ENCODE measurements at regions not wholly inside any gene's neighbourhood (a gene's known extent, or its start where the extent isn't known, plus 50 kb on each side); places are given as distances from the start of the nearest gene placed in this dataset.
"Not testable (repeated sequence)": the region's sequence is repeated elsewhere in the genome, so short reads cannot be mapped to it uniquely, and the experiment has no call there.

GRCh38 chr4:189697675-189698245 lies 242.9 kb upstream of the FRG1 start:
- ATAC-seq; DNase-seq (ENCODE audit: low spot score in 2 of 2); H3K36me3 Mint-ChIP-seq; H3K27ac Mint-ChIP-seq; H3K4me3 Mint-ChIP-seq; H3K4me1 Mint-ChIP-seq; H3K9me3 Mint-ChIP-seq: not testable (repeated sequence)

DNA sequence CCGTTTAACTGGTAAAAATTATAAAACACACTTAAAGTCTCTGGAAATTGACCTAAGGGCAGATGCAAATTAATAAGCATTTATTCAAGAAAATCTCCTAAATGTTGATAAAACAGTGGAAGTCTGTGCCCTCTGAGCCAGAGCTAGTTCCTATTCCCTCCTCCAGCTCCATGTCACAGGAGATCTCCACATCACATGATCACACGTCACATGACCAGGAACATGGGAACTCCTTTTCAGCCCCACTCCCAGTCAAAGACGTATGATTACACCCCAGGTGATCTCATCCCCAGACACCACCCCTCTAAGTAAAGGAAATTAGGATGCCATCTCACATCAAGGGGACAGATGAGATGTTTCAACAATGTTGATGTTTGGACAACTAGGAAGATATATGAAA lies 237.7 kb upstream of the FRG1 start:
- not testable (repeated sequence) for H3K27ac Mint-ChIP-seq; ATAC-seq; DNase-seq (ENCODE audit: low spot score in 2 of 2); H3K36me3 Mint-ChIP-seq; H3K4me3 Mint-ChIP-seq; H3K9me3 Mint-ChIP-seq; H3K4me1 Mint-ChIP-seq

DNA sequence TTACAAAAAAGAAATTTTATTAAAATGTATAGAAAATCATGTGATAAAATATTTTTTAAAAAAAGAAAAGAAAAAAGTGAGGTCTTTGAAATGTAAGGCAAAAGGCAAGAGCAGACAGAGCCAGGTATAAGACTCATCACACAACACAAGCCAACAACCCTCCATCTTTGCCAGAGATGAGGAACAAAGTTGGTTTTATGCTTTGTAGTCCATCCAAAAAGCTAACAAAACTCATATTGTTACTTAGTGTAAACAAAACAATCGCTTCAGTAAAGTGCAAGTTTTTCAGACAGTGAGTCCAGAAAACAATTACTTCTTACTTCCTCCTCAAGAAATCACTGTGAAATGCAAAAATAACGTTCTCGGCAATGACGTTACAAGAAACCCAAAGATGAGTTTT lies 233.9 kb upstream of the FRG1 start:
- ATAC-seq; H3K4me1 Mint-ChIP-seq; H3K4me3 Mint-ChIP-seq; H3K27ac Mint-ChIP-seq; H3K36me3 Mint-ChIP-seq; DNase-seq (ENCODE audit: low spot score in 2 of 2); H3K9me3 Mint-ChIP-seq: not testable (repeated sequence)

DNA sequence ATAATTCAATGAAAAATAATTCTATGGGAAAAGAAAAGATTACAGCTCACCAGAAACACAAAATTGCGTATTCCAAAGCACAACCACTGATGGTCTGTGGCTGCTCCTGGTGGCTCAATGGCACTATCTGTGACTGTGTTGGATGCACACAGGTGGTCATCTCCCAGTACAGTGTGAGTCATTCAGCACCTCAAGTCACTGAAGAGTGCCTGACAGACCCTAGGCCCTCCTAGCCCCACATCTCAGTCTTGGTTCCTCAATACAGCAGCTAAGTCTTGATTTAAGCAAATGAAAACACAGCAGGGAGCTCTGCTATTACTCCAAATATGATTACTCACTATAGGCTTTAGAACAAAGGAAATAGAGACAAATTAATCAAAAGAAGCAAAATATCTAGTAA lies 233.4 kb upstream of the FRG1 start:
- not testable (repeated sequence) for H3K4me3 Mint-ChIP-seq; DNase-seq (ENCODE audit: low spot score in 2 of 2); ATAC-seq; H3K9me3 Mint-ChIP-seq; H3K36me3 Mint-ChIP-seq; H3K4me1 Mint-ChIP-seq; H3K27ac Mint-ChIP-seq

DNA sequence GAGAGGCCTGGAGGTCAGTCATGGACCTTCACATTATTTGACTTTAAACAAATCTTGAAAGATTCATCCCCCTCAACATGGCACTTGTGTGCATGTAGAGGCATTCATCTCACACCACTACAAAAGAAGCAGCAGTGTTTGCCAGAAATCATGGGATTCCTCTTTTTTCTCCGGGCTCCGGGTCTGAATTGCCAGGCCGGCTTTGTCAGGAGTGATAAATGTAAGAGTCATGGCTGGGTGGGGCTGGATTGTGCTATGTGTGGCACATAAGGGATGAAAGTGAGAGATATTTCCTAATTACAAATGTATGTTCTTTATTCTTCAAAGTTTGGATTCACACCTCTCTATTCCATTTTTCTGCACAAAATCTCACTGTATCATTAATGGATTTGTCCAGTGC lies 228.7 kb upstream of the FRG1 start:
- ATAC-seq; DNase-seq (ENCODE audit: low spot score in 2 of 2); H3K27ac Mint-ChIP-seq; H3K9me3 Mint-ChIP-seq; H3K4me3 Mint-ChIP-seq; H3K36me3 Mint-ChIP-seq; H3K4me1 Mint-ChIP-seq: not testable (repeated sequence)

DNA sequence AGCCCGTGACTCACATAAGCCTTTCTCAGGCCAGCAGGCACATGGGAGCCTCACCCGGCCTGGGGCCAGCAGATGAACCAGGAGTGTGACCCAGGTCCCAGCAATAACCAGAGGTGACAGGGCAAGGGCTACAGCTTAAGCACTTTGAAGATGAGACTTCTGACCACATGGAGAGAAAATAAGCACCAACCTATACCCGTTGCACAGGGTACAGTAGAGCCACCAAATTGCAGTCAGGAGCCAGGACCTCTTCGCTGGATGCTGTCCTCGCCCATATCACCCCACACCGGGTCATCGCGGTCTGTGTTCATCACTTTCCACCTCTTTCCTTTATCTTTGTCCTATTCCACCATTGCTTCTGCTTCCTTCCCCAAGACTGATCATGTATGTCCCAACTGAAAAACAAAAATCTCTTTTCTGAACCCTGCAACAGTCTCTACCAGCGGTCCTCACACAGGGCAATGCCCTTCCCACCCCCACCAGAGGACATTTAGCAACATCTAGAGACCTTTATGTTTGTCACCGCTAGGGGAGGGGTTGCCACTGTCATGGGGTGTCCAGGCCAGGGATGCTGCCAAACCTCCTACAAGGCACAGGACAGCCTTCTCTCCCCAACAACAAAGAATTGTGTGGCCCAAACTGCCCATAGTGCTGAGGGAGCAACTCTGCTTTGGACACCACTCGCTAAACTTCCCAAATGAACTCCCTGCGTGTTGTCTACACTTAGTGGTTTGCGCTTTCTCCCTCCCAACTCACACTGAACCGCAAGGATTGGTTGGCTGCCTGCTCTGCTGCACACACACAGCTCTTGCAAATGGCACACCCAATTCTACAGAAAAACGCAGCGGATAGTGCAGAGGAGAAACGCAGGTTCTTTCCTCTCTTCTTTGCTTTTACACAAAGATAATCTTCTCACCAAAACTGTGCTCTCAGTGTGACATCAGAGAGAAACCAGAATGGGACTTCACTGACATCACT lies 219.4 kb upstream of the FRG1 start:
- DNase-seq (ENCODE audit: low spot score in 2 of 2); H3K4me1 Mint-ChIP-seq; H3K4me3 Mint-ChIP-seq; H3K27ac Mint-ChIP-seq; ATAC-seq; H3K9me3 Mint-ChIP-seq; H3K36me3 Mint-ChIP-seq: not testable (repeated sequence)

DNA sequence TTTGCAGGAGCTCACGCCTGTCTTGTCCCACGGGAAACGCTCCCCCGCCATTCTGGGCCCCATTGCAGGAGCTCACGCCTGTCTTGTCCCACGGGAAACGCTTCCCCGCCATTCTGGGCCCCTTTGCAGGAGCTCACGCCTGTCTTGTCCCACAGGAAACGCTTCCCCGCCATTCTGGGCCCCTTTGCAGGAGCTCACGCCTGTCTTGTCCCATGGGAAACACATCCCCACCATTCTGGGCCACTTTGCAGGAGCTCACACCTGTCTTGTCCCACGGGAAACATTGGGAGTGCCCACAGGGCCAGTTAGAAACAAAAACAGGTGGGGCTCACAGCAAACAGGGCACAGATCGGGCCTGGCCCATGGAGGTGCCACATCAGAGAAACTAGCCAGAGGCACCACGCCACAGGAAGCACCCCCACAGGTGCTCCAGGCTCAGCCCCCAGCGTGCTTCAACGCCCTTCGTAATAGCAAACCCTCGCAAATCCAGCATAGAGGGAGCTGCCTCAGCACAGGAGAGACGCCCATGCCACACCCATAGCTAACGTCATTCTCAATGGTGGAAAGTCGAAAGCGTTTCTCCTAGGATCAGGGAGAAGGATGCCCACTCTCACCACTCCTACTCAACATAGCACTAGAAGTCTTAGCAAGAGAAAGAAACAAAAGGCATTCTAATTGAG lies 218.2 kb upstream of the FRG1 start:
- not testable (repeated sequence) for ATAC-seq; DNase-seq (ENCODE audit: low spot score in 2 of 2); H3K4me3 Mint-ChIP-seq; H3K36me3 Mint-ChIP-seq; H3K27ac Mint-ChIP-seq; H3K4me1 Mint-ChIP-seq
- peaks cover 10% of the 10 kb centered on the region for H3K9me3 Mint-ChIP-seq

GRCh38 chr4:189727982-189728638 lies 212.6 kb upstream of the FRG1 start:
- not testable (repeated sequence) for H3K9me3 Mint-ChIP-seq; ATAC-seq; H3K4me1 Mint-ChIP-seq; DNase-seq (ENCODE audit: low spot score in 2 of 2); H3K4me3 Mint-ChIP-seq; H3K27ac Mint-ChIP-seq; H3K36me3 Mint-ChIP-seq

DNA sequence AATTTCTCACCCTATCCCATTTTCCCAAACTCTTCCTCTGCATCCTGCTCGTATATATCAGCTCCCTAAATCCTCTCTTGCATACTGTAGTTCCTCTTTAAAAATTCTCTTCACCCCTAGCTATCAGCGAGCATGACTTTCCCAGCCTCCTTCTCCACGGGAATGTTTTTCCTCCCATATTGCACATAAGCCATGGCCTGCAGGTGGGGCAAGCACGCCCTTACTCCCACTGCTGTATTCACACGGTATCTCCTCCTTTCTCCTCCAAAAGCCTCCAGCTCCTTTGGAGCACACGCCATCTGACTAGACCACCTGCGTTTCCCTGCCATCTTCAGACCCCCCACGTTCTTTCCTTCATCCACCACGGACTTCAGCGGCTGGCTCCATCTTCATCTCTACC lies 208.7 kb upstream of the FRG1 start:
- H3K4me3 Mint-ChIP-seq; DNase-seq (ENCODE audit: low spot score in 2 of 2); H3K4me1 Mint-ChIP-seq; H3K27ac Mint-ChIP-seq; H3K36me3 Mint-ChIP-seq; ATAC-seq: not testable (repeated sequence)
- peaks cover 16% of the 10 kb centered on the region for H3K9me3 Mint-ChIP-seq

- not testable (repeated sequence) for DNase-seq (ENCODE audit: low spot score in 2 of 2)
These were observed 207.2 kb upstream of the FRG1 start for GRCh38 chr4:189733507-189733906.

GRCh38 chr4:189734648-189735267 lies 205.9 kb upstream of the FRG1 start:
- not testable (repeated sequence) for ATAC-seq; H3K4me3 Mint-ChIP-seq; H3K27ac Mint-ChIP-seq; DNase-seq (ENCODE audit: low spot score in 2 of 2); H3K36me3 Mint-ChIP-seq; H3K4me1 Mint-ChIP-seq
- peaks cover 14% of the 10 kb centered on the region for H3K9me3 Mint-ChIP-seq

More at GRCh38 chr4:189733507-189733906, 207.2 kb upstream of the FRG1 start:
- peaks cover 14% of the 10 kb centered on the region for H3K9me3 Mint-ChIP-seq
- not testable (repeated sequence) for H3K4me1 Mint-ChIP-seq, H3K4me3 Mint-ChIP-seq, H3K36me3 Mint-ChIP-seq, H3K27ac Mint-ChIP-seq, ATAC-seq

GRCh38 chr4:189736656-189737055 lies 204.0 kb upstream of the FRG1 start:
- not testable (repeated sequence) for H3K36me3 Mint-ChIP-seq; H3K4me3 Mint-ChIP-seq; ATAC-seq; H3K27ac Mint-ChIP-seq; H3K4me1 Mint-ChIP-seq; DNase-seq (ENCODE audit: low spot score in 2 of 2)
- H3K9me3 Mint-ChIP-seq = peaks cover 14% of the 10 kb centered on the region

DNA sequence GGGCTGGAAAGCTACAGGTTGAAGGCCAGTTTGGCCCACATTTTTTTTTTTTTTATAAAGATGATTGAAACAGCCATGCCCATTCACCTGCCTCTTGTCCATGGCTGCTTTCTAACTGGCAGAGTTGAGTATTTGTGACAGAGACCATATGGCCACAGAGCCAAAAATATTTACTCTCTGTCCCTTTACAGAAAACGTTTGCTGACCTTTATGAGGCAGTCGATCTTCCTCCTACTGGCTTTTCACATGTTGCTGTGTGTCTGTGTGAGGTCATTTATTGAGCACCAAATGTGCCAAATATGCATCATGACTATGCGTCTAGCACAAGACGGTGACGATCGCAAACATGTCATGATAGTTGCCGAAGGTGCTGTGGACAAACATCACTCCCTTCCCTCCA lies 200.6 kb upstream of the FRG1 start:
- not testable (repeated sequence) for ATAC-seq; DNase-seq (ENCODE audit: low spot score in 2 of 2); H3K4me3 Mint-ChIP-seq; H3K9me3 Mint-ChIP-seq; H3K4me1 Mint-ChIP-seq; H3K27ac Mint-ChIP-seq; H3K36me3 Mint-ChIP-seq

DNA sequence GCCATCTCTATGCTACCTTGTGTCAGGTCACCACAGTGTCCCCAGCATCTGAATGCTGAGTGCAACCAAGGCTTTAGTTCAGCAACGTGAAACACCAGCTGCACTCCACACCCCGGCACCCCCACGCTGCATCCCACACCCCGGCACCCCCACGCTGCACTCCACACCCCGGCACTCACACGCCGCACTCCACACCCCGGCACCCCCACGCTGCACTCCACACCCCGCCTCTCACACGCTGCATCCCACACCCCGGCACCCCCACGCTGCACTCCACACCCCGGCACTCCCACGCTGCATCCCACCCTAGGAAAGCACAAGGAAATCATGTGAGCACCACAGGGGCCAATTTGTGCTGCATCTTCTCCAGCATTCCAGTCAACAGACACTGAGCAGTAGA lies 199.8 kb upstream of the FRG1 start:
- Mint-ChIP-seq H3K4me3 (no peak overlapping the region), H3K36me3 (no peaks in the 10 kb centered on the region), H3K4me1 (no peaks in the 10 kb centered on the region), H3K9me3 (peaks cover 6% of the 10 kb centered on the region), H3K27ac (no peak overlapping the region)
- DNase-seq (ENCODE audit: low spot score in 2 of 2) = no peak
- ATAC-seq = no peak

DNA sequence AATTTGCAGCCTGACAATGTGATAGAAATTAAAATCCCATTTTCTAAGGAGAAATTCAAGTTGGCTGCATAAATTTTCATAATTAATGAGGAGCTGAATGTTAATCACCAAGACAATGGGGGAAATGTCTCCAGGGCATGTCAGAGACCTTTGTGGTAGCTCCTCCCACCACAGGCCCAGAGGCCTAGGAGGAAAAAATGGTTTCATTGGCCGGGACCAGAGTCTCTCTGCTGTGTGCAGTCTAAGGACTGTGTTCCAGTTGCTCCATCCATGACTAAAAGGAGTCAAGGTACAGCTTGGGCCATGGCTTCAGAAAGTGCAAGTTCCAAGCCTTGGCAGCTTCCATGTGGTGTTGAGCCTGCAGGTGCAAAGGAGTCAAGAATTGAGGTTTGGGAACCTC lies 187.6 kb upstream of the FRG1 start:
- ATAC-seq, H3K36me3 Mint-ChIP-seq: not testable (repeated sequence)

More for the DNA sequence above, 187.6 kb upstream of the FRG1 start:
- DNase-seq (ENCODE audit: low spot score in 2 of 2); H3K4me3 Mint-ChIP-seq; H3K27ac Mint-ChIP-seq; H3K9me3 Mint-ChIP-seq; H3K4me1 Mint-ChIP-seq: not testable (repeated sequence)

All from stimulated activated effector memory CD8-positive, alpha-beta T cell treated with anti-CD3 and anti-CD28 coated beads, Interleukin-12 subunit alpha, Interleukin-12 subunit beta, amount 100 ng/mL, for 72 hours (primary cell).